HepG2 (cell line): ENCODE measurements at regions not wholly inside any gene's neighbourhood (a gene's known extent, or its start where the extent isn't known, plus 50 kb on each side); places are given as distances from the start of the nearest gene placed in this dataset.

Experiments used
- ATAC-seq: fragments of 200-7000 bp; cut with Tn5 transposase; 3 replicates; pipeline ENCODE4 v1.9.1; 2020; ENCODE audit warnings: mild to moderate bottlenecking, moderate library complexity
- BruUV-seq: library from RNA; stranded (reverse); fragments of 400-500 nt; replicated peaks from 2 replicates; lab custom pipeline; 2021; lab: Mats Ljungman, UMichigan
- CTCF ChIA-PET: fragments of 300-600 bp; formaldehyde crosslinking; extraction: SDS; loops from one replicate; lab custom pipeline; 2021; ENCODE audit warnings: low total read pairs, inconsistent platforms, low intra/inter-chr PET ratio; lab: Yijun Ruan, JAX
- POLR2A ChIA-PET: fragments of 350-600 bp; sonication (Branson Sonifier 250); formaldehyde crosslinking; loops from one replicate; lab custom pipeline; 2020; ENCODE audit warnings: antibody characterized with exemption, inconsistent platforms; lab: Yijun Ruan, JAX
- DNase-seq: peaks from one replicate; pipeline ENCODE4 v3.0.0-alpha.2; 2015; ENCODE audit warnings: low spot score
- FAIRE-seq: peaks from 3 replicates; lab custom pipeline; 2011; peaks lifted over from hg19 to GRCh38; lab: Jason Lieb, UNC
- H2AFZ ChIP-seq: one replicate; pipeline ENCODE4 v1.6.1; 2011; ENCODE audit warnings: low read length, inconsistent platforms
- H3K27ac ChIP-seq: fragments of 300-600 bp; 3 replicates; pipeline ENCODE4 v1.8.0; 2011; ENCODE audit warnings: mixed run types, mild to moderate bottlenecking, mixed read lengths, low read length, inconsistent platforms; ENCODE audit not compliant: insufficient read depth; ENCODE audit errors: extremely low read length
- H3K27me3 ChIP-seq, 2 experiments: fragments of 200-600 bp in 1 of 2; 2 replicates in 1 of 2; 3 replicates in 1 of 2; pipeline versions ENCODE4 v1.6.0 to v1.8.0; 2011; ENCODE audit warnings: low read length in 2 of 2, mild to moderate bottlenecking in 2 of 2, moderate library complexity in 2 of 2, inconsistent platforms in 1 of 2; ENCODE audit not compliant: insufficient read depth in 2 of 2, control insufficient read depth in 1 of 2
- H3K36me3 ChIP-seq, 2 experiments: fragments of 200-600 bp in 1 of 2; replicated peaks in 1 of 2; 2 replicates in 1 of 2; 3 replicates in 1 of 2; pipeline versions ENCODE4 v1.5.1 to v1.8.0; 2011; ENCODE audit warnings: low read length in 2 of 2, inconsistent platforms in 1 of 2; ENCODE audit not compliant: insufficient read depth in 2 of 2, control insufficient read depth in 1 of 2
- H3K4me1 ChIP-seq: 2 replicates; pipeline ENCODE4 v1.5.1; 2012; ENCODE audit warnings: low read length, inconsistent platforms; ENCODE audit not compliant: insufficient read depth
- H3K4me2 ChIP-seq: 2 replicates; pipeline ENCODE4 v1.6.0; 2011; ENCODE audit warnings: low read depth, low read length, inconsistent platforms
- H3K4me3 ChIP-seq, 3 experiments: fragments of 200-600 bp in 1 of 3; sonication (generic), shearing (Covaris generic) in 1 of 3; replicated peaks in 1 of 3; 2 replicates each; pipeline ENCODE4 v1.5.1; 2011 to 2016; ENCODE audit warnings: low read length in 3 of 3, inconsistent platforms in 2 of 3, low read depth in 2 of 3, mild to moderate bottlenecking in 2 of 3, control low read depth in 1 of 3, mixed read lengths in 1 of 3; ENCODE audit not compliant: insufficient read depth in 1 of 3
- H3K79me2 ChIP-seq: one replicate; pipeline ENCODE4 v1.6.1; 2011; ENCODE audit warnings: low read length, inconsistent platforms; ENCODE audit not compliant: insufficient read depth
- H3K9ac ChIP-seq: 2 replicates; pipeline ENCODE4 v1.6.0; 2011; ENCODE audit warnings: mild to moderate bottlenecking, low read depth, low read length, inconsistent platforms; ENCODE audit not compliant: insufficient read depth
- H3K9me3 ChIP-seq: 2 replicates; pipeline ENCODE4 v1.5.1; 2012; ENCODE audit warnings: mild to moderate bottlenecking, low read length
- H4K20me1 ChIP-seq: 2 replicates; pipeline ENCODE4 v1.6.0; 2011; ENCODE audit warnings: inconsistent platforms, mild to moderate bottlenecking, low read length, moderate library complexity; ENCODE audit not compliant: insufficient read depth
- ARNT2 ChIP-seq: sonication (generic); formaldehyde crosslinking; IDR thresholded peaks from 2 replicates; pipeline ENCODE4 v1.8.0; 2022; ENCODE audit warnings: mild to moderate bottlenecking, low read depth, missing genetic modification reagents, moderate library complexity
- CEBPG ChIP-seq: IDR thresholded peaks from 2 replicates; pipeline ENCODE4 v1.6.1; 2016
- DMAP1 ChIP-seq: IDR thresholded peaks from 2 replicates; pipeline ENCODE4 v1.6.1; 2016
- HOXA3 ChIP-seq: sonication (generic); formaldehyde crosslinking; IDR thresholded peaks from 2 replicates; pipeline ENCODE4 v1.5.0; 2020; ENCODE audit warnings: missing genetic modification reagents
- RARG ChIP-seq: sonication (generic); formaldehyde crosslinking; IDR thresholded peaks from 2 replicates; pipeline ENCODE4 v1.4.0; 2020; ENCODE audit warnings: low read depth, mild to moderate bottlenecking, missing genetic modification reagents
- ZBTB3 ChIP-seq: sonication (generic); formaldehyde crosslinking; IDR thresholded peaks from 2 replicates; pipeline ENCODE4 v1.4.0; 2020; ENCODE audit warnings: low read depth, mild to moderate bottlenecking, moderate library complexity, missing genetic modification reagents, borderline replicate concordance
- ZBTB42 ChIP-seq: sonication (generic); formaldehyde crosslinking; IDR thresholded peaks from 2 replicates; pipeline ENCODE4 v1.5.0; 2020; ENCODE audit warnings: mild to moderate bottlenecking, missing genetic modification reagents
- ZFP36L2 ChIP-seq: sonication (generic); formaldehyde crosslinking; IDR thresholded peaks from 2 replicates; pipeline ENCODE4 v1.4.0; 2020; ENCODE audit warnings: missing genetic modification reagents
- ZNF230 ChIP-seq: sonication (generic); formaldehyde crosslinking; IDR thresholded peaks from 2 replicates; pipeline ENCODE4 v1.4.0; 2020; ENCODE audit warnings: mild to moderate bottlenecking, missing genetic modification reagents
- ZNF496 ChIP-seq: sonication (generic); formaldehyde crosslinking; IDR thresholded peaks from 2 replicates; pipeline ENCODE4 v1.8.1; 2023; ENCODE audit warnings: mild to moderate bottlenecking, moderate library complexity, missing genetic modification reagents; ENCODE audit not compliant: insufficient replicate concordance
- WGBS: methylation state at CpG from one replicate; pipeline ENCODE4 v1.1.6; 2017; ENCODE audit warnings: low lambda C conversion rate; 5-methylcytosine and 5-hydroxymethylcytosine counted together
- in situ Hi-C: cut with HindIII; loops from 2 replicates; pipeline ENCODE4 v1.10.0; 2017; ENCODE audit warnings: low pct_unique_long_range_greater_than_20kb; ENCODE audit not compliant: extremely low pct_ligation_motif_present
- intact Hi-C: fragments of 100-400 bp; cut with micrococcal nuclease; formaldehyde crosslinking; loops from one replicate; pipeline ENCODE4 v1.10.0; 2022; ENCODE audit not compliant: unreplicated experiment
- TF ChIP-seq, protein P1 (sequence below): sonication (generic); formaldehyde crosslinking; IDR thresholded peaks from 2 replicates; pipeline ENCODE4 v1.4.0; 2020; ENCODE audit warnings: missing genetic modification reagents, mild to moderate bottlenecking, borderline replicate concordance
- TF ChIP-seq, protein P2 (sequence below): sonication (generic); formaldehyde crosslinking; IDR thresholded peaks from 2 replicates; pipeline ENCODE4 v1.4.0; 2020; ENCODE audit warnings: mild to moderate bottlenecking, low read depth, missing genetic modification reagents
- TF ChIP-seq, protein P3 (sequence below): sonication (generic); formaldehyde crosslinking; IDR thresholded peaks from 2 replicates; pipeline ENCODE4 v1.5.1; 2020; ENCODE audit warnings: missing genetic modification reagents, mild to moderate bottlenecking, borderline replicate concordance

DNA sequence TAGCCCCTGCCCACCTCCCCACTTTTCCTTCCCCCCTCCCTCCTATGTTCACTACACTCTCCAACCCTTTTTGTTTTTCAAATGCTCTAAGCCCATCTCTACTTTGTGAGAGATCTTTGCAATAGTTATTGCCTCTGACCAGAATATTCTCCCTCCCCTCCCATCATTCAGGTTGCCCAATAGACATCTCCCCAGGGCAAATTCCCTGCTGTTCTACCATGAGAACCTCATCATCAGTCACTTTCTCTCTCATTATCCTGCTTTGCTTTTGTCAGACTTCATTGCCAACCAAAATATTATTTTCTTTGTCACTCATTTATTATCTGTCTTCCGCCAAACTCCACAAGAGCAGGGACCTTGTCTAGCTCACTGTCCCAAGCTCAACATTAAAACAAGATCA is 268.2 kb upstream of the PPARGC1A start:
- POLR2A ChIA-PET = no interaction called here
- Histone ChIP-seq H3K4me2 (no peak overlapping the region), H2AFZ (no peak overlapping the region), H3K27ac (no peak overlapping the region), H3K79me2 (no peaks in the 10 kb centered on the region), H3K4me3 (no peak overlapping the region), H3K36me3 (no peaks in the 10 kb centered on the region), H3K4me1 (no peaks in the 10 kb centered on the region), H4K20me1 (no peaks in the 10 kb centered on the region), H3K9ac (no peak overlapping the region), H3K27me3 (no peaks in the 10 kb centered on the region), H3K9me3 (no peaks in the 10 kb centered on the region)
- in situ Hi-C loops (no loop called here), intact Hi-C loops (no loop called here)
- FAIRE-seq (no peak), ATAC-seq (no peak), DNase-seq (no peak)
- TF ChIP-seq ZNF230 (CRISPR knock-in tag) (no peak), CEBPG (CRISPR knock-in tag) (no peak), RARG (CRISPR knock-in tag) (no peak), HOXA3 (CRISPR knock-in tag) (no peak), ZBTB3 (CRISPR knock-in tag) (no peak), ZFP36L2 (CRISPR knock-in tag) (no peak), DMAP1 (CRISPR knock-in tag) (no peak), ARNT2 (CRISPR knock-in tag) (no peak), ZNF496 (no peak), ZBTB42 (CRISPR knock-in tag) (no peak)
- TF ChIP-seq, protein P1, sequence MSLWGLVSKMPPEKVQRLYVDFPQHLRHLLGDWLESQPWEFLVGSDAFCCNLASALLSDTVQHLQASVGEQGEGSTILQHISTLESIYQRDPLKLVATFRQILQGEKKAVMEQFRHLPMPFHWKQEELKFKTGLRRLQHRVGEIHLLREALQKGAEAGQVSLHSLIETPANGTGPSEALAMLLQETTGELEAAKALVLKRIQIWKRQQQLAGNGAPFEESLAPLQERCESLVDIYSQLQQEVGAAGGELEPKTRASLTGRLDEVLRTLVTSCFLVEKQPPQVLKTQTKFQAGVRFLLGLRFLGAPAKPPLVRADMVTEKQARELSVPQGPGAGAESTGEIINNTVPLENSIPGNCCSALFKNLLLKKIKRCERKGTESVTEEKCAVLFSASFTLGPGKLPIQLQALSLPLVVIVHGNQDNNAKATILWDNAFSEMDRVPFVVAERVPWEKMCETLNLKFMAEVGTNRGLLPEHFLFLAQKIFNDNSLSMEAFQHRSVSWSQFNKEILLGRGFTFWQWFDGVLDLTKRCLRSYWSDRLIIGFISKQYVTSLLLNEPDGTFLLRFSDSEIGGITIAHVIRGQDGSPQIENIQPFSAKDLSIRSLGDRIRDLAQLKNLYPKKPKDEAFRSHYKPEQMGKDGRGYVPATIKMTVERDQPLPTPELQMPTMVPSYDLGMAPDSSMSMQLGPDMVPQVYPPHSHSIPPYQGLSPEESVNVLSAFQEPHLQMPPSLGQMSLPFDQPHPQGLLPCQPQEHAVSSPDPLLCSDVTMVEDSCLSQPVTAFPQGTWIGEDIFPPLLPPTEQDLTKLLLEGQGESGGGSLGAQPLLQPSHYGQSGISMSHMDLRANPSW (CRISPR knock-in tag) = no peak
- TF ChIP-seq, protein P2, sequence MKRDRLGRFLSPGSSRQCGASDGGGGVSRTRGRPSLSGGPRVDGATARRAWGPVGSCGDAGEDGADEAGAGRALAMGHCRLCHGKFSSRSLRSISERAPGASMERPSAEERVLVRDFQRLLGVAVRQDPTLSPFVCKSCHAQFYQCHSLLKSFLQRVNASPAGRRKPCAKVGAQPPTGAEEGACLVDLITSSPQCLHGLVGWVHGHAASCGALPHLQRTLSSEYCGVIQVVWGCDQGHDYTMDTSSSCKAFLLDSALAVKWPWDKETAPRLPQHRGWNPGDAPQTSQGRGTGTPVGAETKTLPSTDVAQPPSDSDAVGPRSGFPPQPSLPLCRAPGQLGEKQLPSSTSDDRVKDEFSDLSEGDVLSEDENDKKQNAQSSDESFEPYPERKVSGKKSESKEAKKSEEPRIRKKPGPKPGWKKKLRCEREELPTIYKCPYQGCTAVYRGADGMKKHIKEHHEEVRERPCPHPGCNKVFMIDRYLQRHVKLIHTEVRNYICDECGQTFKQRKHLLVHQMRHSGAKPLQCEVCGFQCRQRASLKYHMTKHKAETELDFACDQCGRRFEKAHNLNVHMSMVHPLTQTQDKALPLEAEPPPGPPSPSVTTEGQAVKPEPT (CRISPR knock-in tag) = no peak
- TF ChIP-seq, protein P3, sequence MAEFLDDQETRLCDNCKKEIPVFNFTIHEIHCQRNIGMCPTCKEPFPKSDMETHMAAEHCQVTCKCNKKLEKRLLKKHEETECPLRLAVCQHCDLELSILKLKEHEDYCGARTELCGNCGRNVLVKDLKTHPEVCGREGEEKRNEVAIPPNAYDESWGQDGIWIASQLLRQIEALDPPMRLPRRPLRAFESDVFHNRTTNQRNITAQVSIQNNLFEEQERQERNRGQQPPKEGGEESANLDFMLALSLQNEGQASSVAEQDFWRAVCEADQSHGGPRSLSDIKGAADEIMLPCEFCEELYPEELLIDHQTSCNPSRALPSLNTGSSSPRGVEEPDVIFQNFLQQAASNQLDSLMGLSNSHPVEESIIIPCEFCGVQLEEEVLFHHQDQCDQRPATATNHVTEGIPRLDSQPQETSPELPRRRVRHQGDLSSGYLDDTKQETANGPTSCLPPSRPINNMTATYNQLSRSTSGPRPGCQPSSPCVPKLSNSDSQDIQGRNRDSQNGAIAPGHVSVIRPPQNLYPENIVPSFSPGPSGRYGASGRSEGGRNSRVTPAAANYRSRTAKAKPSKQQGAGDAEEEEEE (CRISPR knock-in tag) = no peak
- CTCF ChIA-PET = no interaction called here
- WGBS = 97% methylated on average over 1 of the region's 1 CpG
- BruUV-seq = no TSS peak
